Left lung (tissue), 4 donors: ENCODE measurements at regions not wholly inside any gene's neighbourhood (a gene's known extent, or its start where the extent isn't known, plus 50 kb on each side); places are given as distances from the start of the nearest gene placed in this dataset.

Source experiments
- ATAC-seq: fragments of 200-7000 bp; cut with Tn5 transposase; one replicate; pipeline ENCODE4 v1.9.1; 2020; ENCODE audit warnings: moderate library complexity
- DNase-seq, 4 donors: peaks; one replicate each; pipeline ENCODE4 v3.0.0-alpha.2; 2013 to 2020
- H3K27ac ChIP-seq, 2 donors: fragments of 200-600 bp; sonication (generic) in 1 of 2; one replicate each; pipeline versions ENCODE4 v1.5.0 to v1.8.0; 2020 to 2021
- H3K27me3 ChIP-seq, 2 donors: fragments of 200-600 bp; sonication (generic) in 1 of 2; one replicate each; pipeline versions ENCODE4 v1.5.0 to v1.8.0; 2020 to 2021
- H3K36me3 ChIP-seq, 2 donors: fragments of 200-600 bp; sonication (generic) in 1 of 2; one replicate each; pipeline versions ENCODE4 v1.5.0 to v1.8.0; 2020 to 2021
- H3K4me1 ChIP-seq, 2 donors: fragments of 200-600 bp; one replicate each; pipeline ENCODE4 v1.8.0; 2021
- H3K4me3 ChIP-seq, 2 donors: fragments of 200-600 bp; sonication (generic) in 1 of 2; one replicate each; pipeline versions ENCODE4 v1.5.0 to v1.8.0; 2020 to 2021; ENCODE audit warnings: mild to moderate bottlenecking in 1 of 2
- H3K9me3 ChIP-seq, 2 donors: fragments of 200-600 bp; sonication (generic) in 1 of 2; one replicate each; pipeline versions ENCODE4 v1.5.0 to v1.8.0; 2020 to 2021
- CTCF ChIP-seq, 2 donors: fragments of 200-600 bp; sonication (generic) in 1 of 2; IDR thresholded peaks; one replicate each; pipeline versions ENCODE4 v1.5.0 to v1.8.0; 2021; ENCODE audit warnings: antibody characterized with exemption in 2 of 2
- intact Hi-C, 2 donors: fragments of 100-400 bp; cut with DNase I; formaldehyde crosslinking; loops; one replicate each; pipeline versions ENCODE4 v1.11.2 to v1.14.2; 2022
- donor health status: DM: no; HTN: yes; CAD: no.
- donor health status: DM: no; HTN: no; CAD: no.

GRCh38 chr16:64455275-64455674 lies 666.6 kb downstream of the CDH11 start:
- TF ChIP-seq CTCF (IDR thresholded peaks at IDR 0.05), result no peak
- Histone ChIP-seq H3K36me3 (no peaks in the 10 kb centered on the region), H3K9me3 (no peaks in the 10 kb centered on the region), H3K4me3 (no peak overlapping the region), H3K27ac (no peak overlapping the region), H3K4me1 (no peaks in the 10 kb centered on the region), H3K27me3 (no peaks in the 10 kb centered on the region)
- no peak for DNase-seq
- ATAC-seq, result peak; percentile 64
- intact Hi-C loops, result no loop called here

GRCh38 chr16:64453646-64454045 lies 668.2 kb downstream of the CDH11 start:
- no peak for ATAC-seq
- TF ChIP-seq CTCF (IDR thresholded peaks at IDR 0.05), result no peak
- Histone ChIP-seq H3K27ac (no peak overlapping the region), H3K27me3 (no peaks in the 10 kb centered on the region), H3K9me3 (no peaks in the 10 kb centered on the region), H3K4me3 (no peak overlapping the region), H3K4me1 (no peaks in the 10 kb centered on the region), H3K36me3 (no peaks in the 10 kb centered on the region)
- intact Hi-C loops, result no loop called here
- no peak for DNase-seq

GRCh38 chr16:64452446-64452845 lies 669.4 kb downstream of the CDH11 start:
- peak in 1 of 4 donors; percentile 23 for DNase-seq
- intact Hi-C loops, result no loop called here
- H3K27me3 ChIP-seq, result no peaks in the 10 kb centered on the region
- no peak for TF ChIP-seq CTCF (IDR thresholded peaks at IDR 0.05)
- H3K27ac ChIP-seq, result no peak overlapping the region
- no peak for ATAC-seq
- H3K4me1 ChIP-seq, result no peaks in the 10 kb centered on the region
- no peak overlapping the region for H3K4me3 ChIP-seq
- no peaks in the 10 kb centered on the region for H3K36me3 ChIP-seq
- no peaks in the 10 kb centered on the region for H3K9me3 ChIP-seq

GRCh38 chr16:64450177-64450576 lies 671.7 kb downstream of the CDH11 start:
- intact Hi-C loops, result no loop called here

GRCh38 chr16:64449506-64449905 lies 672.4 kb downstream of the CDH11 start:
- no peak for TF ChIP-seq CTCF (IDR thresholded peaks at IDR 0.05)
- Histone ChIP-seq H3K9me3 (no peaks in the 10 kb centered on the region), H3K36me3 (no peaks in the 10 kb centered on the region), H3K27me3 (no peaks in the 10 kb centered on the region), H3K27ac (no peak overlapping the region), H3K4me1 (no peaks in the 10 kb centered on the region), H3K4me3 (no peak overlapping the region)
- intact Hi-C loops, result no loop called here
- DNase-seq (no peak), ATAC-seq (no peak)

More at GRCh38 chr16:64450177-64450576, 671.7 kb downstream of the CDH11 start:
- H3K4me1 ChIP-seq, result no peaks in the 10 kb centered on the region
- no peaks in the 10 kb centered on the region for H3K9me3 ChIP-seq
- H3K27ac ChIP-seq, result no peak overlapping the region
- ATAC-seq (no peak), DNase-seq (no peak)
- H3K4me3 ChIP-seq, result no peak overlapping the region
- no peak for TF ChIP-seq CTCF (IDR thresholded peaks at IDR 0.05)
- H3K36me3 ChIP-seq, result no peaks in the 10 kb centered on the region
- H3K27me3 ChIP-seq, result no peaks in the 10 kb centered on the region
